GM23338 (cell line): ENCODE measurements at regions not wholly inside any gene's neighbourhood (a gene's known extent, or its start where the extent isn't known, plus 50 kb on each side); places are given as distances from the start of the nearest gene placed in this dataset.

Experiments used
- ATAC-seq: fragments of 200-7000 bp; cut with Tn5 transposase; 3 replicates; pipeline ENCODE4 v1.9.1; 2020
- DNase-seq: peaks from one replicate; pipeline ENCODE4 v3.0.0-alpha.2; 2015; ENCODE audit warnings: low spot score
- H2AFZ ChIP-seq: fragments of 200-600 bp; sonication (generic); 2 replicates; pipeline ENCODE4 v1.8.0; 2016; ENCODE audit warnings: antibody characterized with exemption, mild to moderate bottlenecking, moderate library complexity
- H3F3A ChIP-seq: fragments of 200-600 bp; sonication (generic); replicated peaks from 2 replicates; pipeline ENCODE4 v1.8.0; 2017; ENCODE audit warnings: antibody characterized with exemption, mixed run types, low read depth
- H3K27ac ChIP-seq: fragments of 200-600 bp; sonication (generic); 2 replicates; pipeline ENCODE4 v1.6.1; 2016; ENCODE audit warnings: low read depth
- H3K27me3 ChIP-seq: fragments of 200-600 bp; sonication (generic); 2 replicates; pipeline ENCODE4 v1.8.0; 2016; ENCODE audit warnings: mild to moderate bottlenecking, mixed run types, moderate library complexity; ENCODE audit not compliant: insufficient read depth
- H3K36me3 ChIP-seq: fragments of 200-600 bp; sonication (generic); 2 replicates; pipeline ENCODE4 v1.8.0; 2016; ENCODE audit warnings: mild to moderate bottlenecking; ENCODE audit not compliant: insufficient read depth
- H3K4me1 ChIP-seq: fragments of 200-600 bp; sonication (generic); 2 replicates; pipeline ENCODE4 v1.8.0; 2016; ENCODE audit warnings: mild to moderate bottlenecking, moderate library complexity; ENCODE audit not compliant: insufficient read depth
- H3K4me2 ChIP-seq: fragments of 200-600 bp; sonication (generic); 2 replicates; pipeline ENCODE4 v1.7.1; 2017; ENCODE audit warnings: mixed run types
- H3K4me3 ChIP-seq: fragments of 200-600 bp; sonication (generic); 2 replicates; pipeline ENCODE4 v1.6.1; 2016; ENCODE audit warnings: mixed run types
- H3K79me2 ChIP-seq: fragments of 200-600 bp; sonication (generic); replicated peaks from 2 replicates; pipeline ENCODE4 v1.8.0; 2017; ENCODE audit warnings: mild to moderate bottlenecking; ENCODE audit not compliant: insufficient read depth
- H3K9me2 ChIP-seq: fragments of 200-600 bp; sonication (generic); 2 replicates; pipeline ENCODE4 v1.8.0; 2017; ENCODE audit not compliant: insufficient read depth
- H4K20me1 ChIP-seq: fragments of 200-600 bp; sonication (generic); replicated peaks from 2 replicates; pipeline ENCODE4 v1.8.0; 2017; ENCODE audit warnings: mild to moderate bottlenecking; ENCODE audit not compliant: insufficient read depth
- H3K27ac Mint-ChIP-seq: 2 replicates; pipeline ENCODE4 v1.8.0; 2020; ENCODE audit warnings: inconsistent platforms, mild to moderate bottlenecking, moderate library complexity, mixed read lengths
- H3K27me3 Mint-ChIP-seq: 3 replicates; pipeline ENCODE4 v1.8.0; 2022; ENCODE audit warnings: low read depth, mild to moderate bottlenecking, moderate library complexity, mixed read lengths, inconsistent platforms; ENCODE audit not compliant: insufficient read depth, poor library complexity
- H3K36me3 Mint-ChIP-seq: 3 replicates; pipeline ENCODE4 v1.8.0; 2021; ENCODE audit warnings: low read depth, mild to moderate bottlenecking, inconsistent platforms, moderate library complexity, mixed read lengths
- H3K4me1 Mint-ChIP-seq: 3 replicates; pipeline ENCODE4 v1.8.0; 2020; ENCODE audit warnings: mild to moderate bottlenecking, inconsistent platforms, mixed read lengths
- H3K4me3 Mint-ChIP-seq: 3 replicates; pipeline ENCODE4 v1.8.0; 2021; ENCODE audit warnings: moderate library complexity, mild to moderate bottlenecking, inconsistent platforms, mixed read lengths
- H3K9me3 Mint-ChIP-seq: 3 replicates; pipeline ENCODE4 v1.8.0; 2020; ENCODE audit warnings: moderate library complexity, mild to moderate bottlenecking, inconsistent platforms, mixed read lengths
- JUNB ChIP-seq: IDR thresholded peaks from one replicate; pipeline ENCODE4 v1.6.1; 2016; ENCODE audit warnings: antibody characterized with exemption; ENCODE audit not compliant: unreplicated experiment
- ZNF114 ChIP-seq: fragments of 250-450 bp; sonication (Bioruptor Pico); IDR thresholded peaks from 2 replicates; pipeline ENCODE4 v1.5.0; 2020; ENCODE audit warnings: mild to moderate bottlenecking, moderate library complexity
- TF ChIP-seq, protein P1 (sequence below): fragments of 250-450 bp; sonication (Bioruptor Pico); IDR thresholded peaks from 2 replicates; pipeline ENCODE4 v1.5.0; 2020; ENCODE audit warnings: mild to moderate bottlenecking, moderate library complexity
- TF ChIP-seq, protein P2 (sequence below): IDR thresholded peaks from one replicate; pipeline ENCODE4 v1.6.1; 2018; ENCODE audit warnings: antibody characterized with exemption; ENCODE audit not compliant: unreplicated experiment
- TF ChIP-seq, protein P3 (sequence below): IDR thresholded peaks from 2 replicates; pipeline ENCODE4 v1.6.1; 2016; ENCODE audit warnings: antibody characterized with exemption

DNA sequence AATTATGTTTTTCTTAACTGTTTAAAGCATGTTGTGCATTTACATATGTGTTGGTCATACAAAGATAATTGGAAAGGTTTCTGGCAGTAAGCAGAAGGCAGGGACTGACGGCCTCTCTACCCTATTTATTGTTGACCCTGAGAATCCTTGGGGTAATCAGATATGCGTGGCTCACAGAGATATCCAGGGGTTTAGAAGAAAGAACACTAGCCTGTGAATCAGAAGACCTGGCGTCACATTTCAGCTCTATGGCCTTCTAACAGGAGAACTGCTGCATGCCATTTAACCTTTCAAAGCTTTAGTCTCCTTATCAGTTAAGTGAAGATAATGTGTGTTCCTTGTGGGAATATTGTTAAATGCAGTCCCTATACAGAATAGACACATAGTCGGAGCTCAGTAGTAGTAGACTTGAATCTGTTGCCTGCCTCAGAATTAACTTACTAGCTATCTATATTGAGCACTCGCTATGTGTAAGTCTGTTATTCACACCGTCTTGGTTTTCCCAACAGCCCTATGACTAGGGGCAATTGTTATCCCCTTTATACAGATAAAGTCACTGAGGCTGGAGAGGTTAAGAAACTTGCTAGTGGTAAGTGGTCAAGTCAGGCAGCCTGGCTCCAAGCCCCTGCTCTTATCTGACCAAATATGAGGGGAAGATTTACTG, 129.6 kb upstream of the ANKRD1 start:
- Histone ChIP-seq H3K4me3 (no peak overlapping the region), H3K4me2 (no peak overlapping the region), H4K20me1 (no peaks in the 10 kb centered on the region; the same call in 1 of the 2 replicates), H3K9me2 (peaks cover 6% of the 10 kb centered on the region; the same call in 1 of the 2 replicates), H2AFZ (no peak overlapping the region), H3F3A (no peaks in the 10 kb centered on the region), H3K27ac (no peak overlapping the region), H3K36me3 (no peaks in the 10 kb centered on the region), H3K4me1 (no peaks in the 10 kb centered on the region), H3K27me3 (no peaks in the 10 kb centered on the region), H3K79me2 (no peaks in the 10 kb centered on the region)
- H3K4me1 Mint-ChIP-seq = peaks cover 21% of the 10 kb centered on the region
- H3K9me3 Mint-ChIP-seq = no peaks in the 10 kb centered on the region
- H3K36me3 Mint-ChIP-seq = no peaks in the 10 kb centered on the region
- DNase-seq (peak; percentile 22), ATAC-seq (peak; percentile 91)
- H3K27ac Mint-ChIP-seq = no peak overlapping the region
- TF ChIP-seq, protein P1, sequence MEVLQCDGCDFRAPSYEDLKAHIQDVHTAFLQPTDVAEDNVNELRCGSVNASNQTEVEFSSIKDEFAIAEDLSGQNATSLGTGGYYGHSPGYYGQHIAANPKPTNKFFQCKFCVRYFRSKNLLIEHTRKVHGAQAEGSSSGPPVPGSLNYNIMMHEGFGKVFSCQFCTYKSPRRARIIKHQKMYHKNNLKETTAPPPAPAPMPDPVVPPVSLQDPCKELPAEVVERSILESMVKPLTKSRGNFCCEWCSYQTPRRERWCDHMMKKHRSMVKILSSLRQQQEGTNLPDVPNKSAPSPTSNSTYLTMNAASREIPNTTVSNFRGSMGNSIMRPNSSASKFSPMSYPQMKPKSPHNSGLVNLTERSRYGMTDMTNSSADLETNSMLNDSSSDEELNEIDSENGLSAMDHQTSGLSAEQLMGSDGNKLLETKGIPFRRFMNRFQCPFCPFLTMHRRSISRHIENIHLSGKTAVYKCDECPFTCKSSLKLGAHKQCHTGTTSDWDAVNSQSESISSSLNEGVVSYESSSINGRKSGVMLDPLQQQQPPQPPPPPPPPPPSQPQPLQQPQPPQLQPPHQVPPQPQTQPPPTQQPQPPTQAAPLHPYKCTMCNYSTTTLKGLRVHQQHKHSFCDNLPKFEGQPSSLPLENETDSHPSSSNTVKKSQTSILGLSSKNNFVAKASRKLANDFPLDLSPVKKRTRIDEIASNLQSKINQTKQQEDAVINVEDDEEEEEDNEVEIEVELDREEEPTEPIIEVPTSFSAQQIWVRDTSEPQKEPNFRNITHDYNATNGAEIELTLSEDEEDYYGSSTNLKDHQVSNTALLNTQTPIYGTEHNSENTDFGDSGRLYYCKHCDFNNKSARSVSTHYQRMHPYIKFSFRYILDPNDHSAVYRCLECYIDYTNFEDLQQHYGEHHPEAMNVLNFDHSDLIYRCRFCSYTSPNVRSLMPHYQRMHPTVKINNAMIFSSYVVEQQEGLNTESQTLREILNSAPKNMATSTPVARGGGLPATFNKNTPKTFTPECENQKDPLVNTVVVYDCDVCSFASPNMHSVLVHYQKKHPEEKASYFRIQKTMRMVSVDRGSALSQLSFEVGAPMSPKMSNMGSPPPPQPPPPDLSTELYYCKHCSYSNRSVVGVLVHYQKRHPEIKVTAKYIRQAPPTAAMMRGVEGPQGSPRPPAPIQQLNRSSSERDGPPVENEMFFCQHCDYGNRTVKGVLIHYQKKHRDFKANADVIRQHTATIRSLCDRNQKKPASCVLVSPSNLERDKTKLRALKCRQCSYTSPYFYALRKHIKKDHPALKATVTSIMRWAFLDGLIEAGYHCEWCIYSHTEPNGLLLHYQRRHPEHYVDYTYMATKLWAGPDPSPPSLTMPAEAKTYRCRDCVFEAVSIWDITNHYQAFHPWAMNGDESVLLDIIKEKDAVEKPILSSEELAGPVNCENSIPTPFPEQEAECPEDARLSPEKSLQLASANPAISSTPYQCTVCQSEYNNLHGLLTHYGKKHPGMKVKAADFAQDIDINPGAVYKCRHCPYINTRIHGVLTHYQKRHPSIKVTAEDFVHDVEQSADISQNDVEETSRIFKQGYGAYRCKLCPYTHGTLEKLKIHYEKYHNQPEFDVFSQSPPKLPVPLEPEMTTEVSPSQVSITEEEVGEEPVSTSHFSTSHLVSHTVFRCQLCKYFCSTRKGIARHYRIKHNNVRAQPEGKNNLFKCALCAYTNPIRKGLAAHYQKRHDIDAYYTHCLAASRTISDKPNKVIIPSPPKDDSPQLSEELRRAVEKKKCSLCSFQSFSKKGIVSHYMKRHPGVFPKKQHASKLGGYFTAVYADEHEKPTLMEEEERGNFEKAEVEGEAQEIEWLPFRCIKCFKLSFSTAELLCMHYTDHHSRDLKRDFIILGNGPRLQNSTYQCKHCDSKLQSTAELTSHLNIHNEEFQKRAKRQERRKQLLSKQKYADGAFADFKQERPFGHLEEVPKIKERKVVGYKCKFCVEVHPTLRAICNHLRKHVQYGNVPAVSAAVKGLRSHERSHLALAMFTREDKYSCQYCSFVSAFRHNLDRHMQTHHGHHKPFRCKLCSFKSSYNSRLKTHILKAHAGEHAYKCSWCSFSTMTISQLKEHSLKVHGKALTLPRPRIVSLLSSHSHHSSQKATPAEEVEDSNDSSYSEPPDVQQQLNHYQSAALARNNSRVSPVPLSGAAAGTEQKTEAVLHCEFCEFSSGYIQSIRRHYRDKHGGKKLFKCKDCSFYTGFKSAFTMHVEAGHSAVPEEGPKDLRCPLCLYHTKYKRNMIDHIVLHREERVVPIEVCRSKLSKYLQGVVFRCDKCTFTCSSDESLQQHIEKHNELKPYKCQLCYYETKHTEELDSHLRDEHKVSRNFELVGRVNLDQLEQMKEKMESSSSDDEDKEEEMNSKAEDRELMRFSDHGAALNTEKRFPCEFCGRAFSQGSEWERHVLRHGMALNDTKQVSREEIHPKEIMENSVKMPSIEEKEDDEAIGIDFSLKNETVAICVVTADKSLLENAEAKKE (CRISPR knock-in tag) = 0 out of 2 replicates have a peak, but pooled peaks have one; percentile 3
- TF ChIP-seq JUNB (no peak), ZNF114 (no peak)
- TF ChIP-seq, protein P2, sequence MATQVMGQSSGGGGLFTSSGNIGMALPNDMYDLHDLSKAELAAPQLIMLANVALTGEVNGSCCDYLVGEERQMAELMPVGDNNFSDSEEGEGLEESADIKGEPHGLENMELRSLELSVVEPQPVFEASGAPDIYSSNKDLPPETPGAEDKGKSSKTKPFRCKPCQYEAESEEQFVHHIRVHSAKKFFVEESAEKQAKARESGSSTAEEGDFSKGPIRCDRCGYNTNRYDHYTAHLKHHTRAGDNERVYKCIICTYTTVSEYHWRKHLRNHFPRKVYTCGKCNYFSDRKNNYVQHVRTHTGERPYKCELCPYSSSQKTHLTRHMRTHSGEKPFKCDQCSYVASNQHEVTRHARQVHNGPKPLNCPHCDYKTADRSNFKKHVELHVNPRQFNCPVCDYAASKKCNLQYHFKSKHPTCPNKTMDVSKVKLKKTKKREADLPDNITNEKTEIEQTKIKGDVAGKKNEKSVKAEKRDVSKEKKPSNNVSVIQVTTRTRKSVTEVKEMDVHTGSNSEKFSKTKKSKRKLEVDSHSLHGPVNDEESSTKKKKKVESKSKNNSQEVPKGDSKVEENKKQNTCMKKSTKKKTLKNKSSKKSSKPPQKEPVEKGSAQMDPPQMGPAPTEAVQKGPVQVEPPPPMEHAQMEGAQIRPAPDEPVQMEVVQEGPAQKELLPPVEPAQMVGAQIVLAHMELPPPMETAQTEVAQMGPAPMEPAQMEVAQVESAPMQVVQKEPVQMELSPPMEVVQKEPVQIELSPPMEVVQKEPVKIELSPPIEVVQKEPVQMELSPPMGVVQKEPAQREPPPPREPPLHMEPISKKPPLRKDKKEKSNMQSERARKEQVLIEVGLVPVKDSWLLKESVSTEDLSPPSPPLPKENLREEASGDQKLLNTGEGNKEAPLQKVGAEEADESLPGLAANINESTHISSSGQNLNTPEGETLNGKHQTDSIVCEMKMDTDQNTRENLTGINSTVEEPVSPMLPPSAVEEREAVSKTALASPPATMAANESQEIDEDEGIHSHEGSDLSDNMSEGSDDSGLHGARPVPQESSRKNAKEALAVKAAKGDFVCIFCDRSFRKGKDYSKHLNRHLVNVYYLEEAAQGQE = no peak
- TF ChIP-seq, protein P3, sequence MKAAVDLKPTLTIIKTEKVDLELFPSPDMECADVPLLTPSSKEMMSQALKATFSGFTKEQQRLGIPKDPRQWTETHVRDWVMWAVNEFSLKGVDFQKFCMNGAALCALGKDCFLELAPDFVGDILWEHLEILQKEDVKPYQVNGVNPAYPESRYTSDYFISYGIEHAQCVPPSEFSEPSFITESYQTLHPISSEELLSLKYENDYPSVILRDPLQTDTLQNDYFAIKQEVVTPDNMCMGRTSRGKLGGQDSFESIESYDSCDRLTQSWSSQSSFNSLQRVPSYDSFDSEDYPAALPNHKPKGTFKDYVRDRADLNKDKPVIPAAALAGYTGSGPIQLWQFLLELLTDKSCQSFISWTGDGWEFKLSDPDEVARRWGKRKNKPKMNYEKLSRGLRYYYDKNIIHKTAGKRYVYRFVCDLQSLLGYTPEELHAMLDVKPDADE = no peak
- H3K4me3 Mint-ChIP-seq = no peak overlapping the region
- H3K27me3 Mint-ChIP-seq = no peaks in the 10 kb centered on the region
